Calu3 (cell line): ENCODE measurements at regions not wholly inside any gene's neighbourhood (a gene's known extent, or its start where the extent isn't known, plus 50 kb on each side); places are given as distances from the start of the nearest gene placed in this dataset.
A peak's percentile ranks its signal among the peaks of the same experiment; 100 is the strongest.

ENCODE experiments used
- BruUV-seq: library from RNA; stranded (reverse); fragments of 400-500 nt; replicated peaks from 2 replicates; lab custom pipeline; 2021; lab: Mats Ljungman, UMichigan
- CTCF ChIA-PET: fragments of 300-600 bp; sonication (Branson Sonifier 250); formaldehyde crosslinking; loops from one replicate; lab custom pipeline; 2022; ENCODE audit warnings: antibody characterized with exemption; lab: Charles Lee
- DNase-seq: peaks from one replicate; pipeline ENCODE4 v3.0.0; 2022
- H3K27ac Mint-ChIP-seq: one replicate; pipeline ENCODE4 v1.8.0; 2022; ENCODE audit warnings: mixed read lengths; ENCODE audit not compliant: unreplicated experiment
- H3K27me3 Mint-ChIP-seq: one replicate; pipeline ENCODE4 v1.8.0; 2022; ENCODE audit warnings: mixed read lengths; ENCODE audit not compliant: unreplicated experiment
- H3K36me3 Mint-ChIP-seq: one replicate; pipeline ENCODE4 v1.8.0; 2022; ENCODE audit warnings: mild to moderate bottlenecking, moderate library complexity, mixed read lengths; ENCODE audit not compliant: insufficient read depth, unreplicated experiment
- H3K4me1 Mint-ChIP-seq: one replicate; pipeline ENCODE4 v1.8.0; 2022; ENCODE audit warnings: mild to moderate bottlenecking, low read depth, mixed read lengths; ENCODE audit not compliant: unreplicated experiment
- H3K4me3 Mint-ChIP-seq: one replicate; pipeline ENCODE4 v1.8.0; 2022; ENCODE audit warnings: mild to moderate bottlenecking, low read depth, moderate library complexity, mixed read lengths; ENCODE audit not compliant: unreplicated experiment
- H3K9me3 Mint-ChIP-seq: one replicate; pipeline ENCODE4 v1.8.0; 2022; ENCODE audit warnings: low read depth, mixed read lengths; ENCODE audit not compliant: unreplicated experiment
- CTCF ChIP-seq: fragments of 200-600 bp; IDR thresholded peaks from one replicate; pipeline ENCODE4 v1.8.0; 2022; ENCODE audit warnings: antibody characterized with exemption; ENCODE audit not compliant: unreplicated experiment
- intact Hi-C: fragments of 100-400 bp; cut with micrococcal nuclease; formaldehyde crosslinking; loops from one replicate; pipeline ENCODE4 v1.10.0; 2022; ENCODE audit not compliant: unreplicated experiment

GRCh38 chr3:70856414-70857162 is 544.1 kb upstream of the MDFIC2 start:
- Mint-ChIP-seq H3K27me3 (no peaks in the 10 kb centered on the region), H3K4me1 (peaks cover 12% of the 10 kb centered on the region), H3K36me3 (no peaks in the 10 kb centered on the region), H3K27ac (peak overlapping the region; percentile 69), H3K9me3 (no peaks in the 10 kb centered on the region), H3K4me3 (no peak overlapping the region)
- no TSS peak for BruUV-seq
- no peak for TF ChIP-seq CTCF
- intact Hi-C loops = no loop called here
- CTCF ChIA-PET = interaction anchor here (1.2 kb wide), 1 partner anchor 596 kb away, joined by 3 read pairs; no protein-coding TSS in a partner anchor
- no peak for DNase-seq

- no peaks in the 10 kb centered on the region for H3K9me3 Mint-ChIP-seq
- intact Hi-C loops = no loop called here
- H3K27me3 Mint-ChIP-seq = no peaks in the 10 kb centered on the region
- BruUV-seq = no TSS peak
- CTCF ChIA-PET = no interaction called here
- peaks cover 14% of the 10 kb centered on the region for H3K4me1 Mint-ChIP-seq
- no peak for TF ChIP-seq CTCF
- H3K27ac Mint-ChIP-seq = no peak overlapping the region
- no peak overlapping the region for H3K4me3 Mint-ChIP-seq
- DNase-seq = no peak
- H3K36me3 Mint-ChIP-seq = no peaks in the 10 kb centered on the region
Observed at GRCh38 chr3:70855149-70855548, 542.7 kb upstream of the MDFIC2 start.

DNA sequence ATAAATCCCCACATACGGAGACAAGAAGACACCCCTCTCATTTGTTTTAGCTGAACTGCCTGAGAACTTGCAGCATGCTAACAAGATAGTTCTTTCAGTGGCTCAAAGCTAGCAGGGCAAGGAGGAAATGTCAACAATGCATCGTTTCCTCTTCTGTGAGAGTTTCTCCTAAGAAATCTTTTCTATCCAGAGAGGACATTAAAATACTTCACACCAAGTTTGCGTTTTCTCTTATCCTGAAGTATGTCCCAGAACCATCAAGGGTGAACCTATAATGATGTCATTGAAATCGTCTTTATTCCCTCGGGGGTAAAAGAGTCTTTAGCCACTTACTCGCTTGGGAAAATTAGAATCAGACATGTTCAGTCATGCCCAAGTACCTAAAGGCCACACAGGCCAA is 541.7 kb upstream of the MDFIC2 start:
- TF ChIP-seq CTCF = no peak
- H3K36me3 Mint-ChIP-seq = no peaks in the 10 kb centered on the region
- intact Hi-C loops = no loop called here
- no peak overlapping the region for H3K4me3 Mint-ChIP-seq
- no peaks in the 10 kb centered on the region for H3K27me3 Mint-ChIP-seq
- CTCF ChIA-PET = no interaction called here
- H3K9me3 Mint-ChIP-seq = no peaks in the 10 kb centered on the region
- no peak for DNase-seq
- H3K27ac Mint-ChIP-seq = no peak overlapping the region
- no TSS peak for BruUV-seq
- H3K4me1 Mint-ChIP-seq = peaks cover 21% of the 10 kb centered on the region

DNA sequence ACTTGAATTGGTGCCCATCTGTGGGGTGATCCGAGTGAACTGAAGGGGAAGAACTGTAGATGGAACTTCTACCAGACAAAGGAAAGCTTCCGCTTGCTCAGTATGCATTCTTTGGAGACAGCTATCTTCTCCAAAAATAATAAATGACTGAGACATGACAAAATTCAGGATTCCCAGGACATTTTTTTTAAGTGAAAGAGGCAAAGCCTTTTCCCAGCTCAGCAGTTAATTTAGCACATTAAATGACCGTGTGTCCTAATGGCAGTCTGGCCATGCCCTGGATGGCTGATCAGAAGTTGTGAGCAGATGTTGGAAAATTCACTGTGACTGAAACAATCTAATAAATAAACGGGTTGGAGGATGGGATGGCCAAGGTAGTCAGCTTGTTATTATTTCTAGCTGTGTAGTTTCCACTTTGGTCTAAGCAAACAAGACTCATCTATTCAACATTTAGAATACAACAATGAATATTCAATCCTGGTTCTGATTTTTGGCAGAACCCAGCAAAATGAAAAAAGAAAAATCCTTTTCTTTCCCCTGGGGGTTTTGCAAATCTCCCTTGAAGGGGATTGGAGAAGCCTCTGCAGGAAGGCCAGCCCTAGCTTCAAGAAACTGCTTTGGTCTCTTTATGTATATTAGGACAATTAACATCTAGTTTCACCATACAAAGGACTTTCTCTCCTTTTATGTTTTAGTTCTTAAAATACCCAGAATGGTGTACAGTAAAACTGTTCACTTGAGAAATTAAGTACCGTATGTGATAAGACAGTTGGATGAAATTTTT is 540.9 kb upstream of the MDFIC2 start:
- H3K9me3 Mint-ChIP-seq = no peaks in the 10 kb centered on the region
- no TSS peak for BruUV-seq
- no peaks in the 10 kb centered on the region for H3K36me3 Mint-ChIP-seq
- H3K4me1 Mint-ChIP-seq = peaks cover 21% of the 10 kb centered on the region
- DNase-seq = no peak
- no peak overlapping the region for H3K4me3 Mint-ChIP-seq
- no peak for TF ChIP-seq CTCF
- intact Hi-C loops = no loop called here
- H3K27ac Mint-ChIP-seq = no peak overlapping the region
- H3K27me3 Mint-ChIP-seq = no peaks in the 10 kb centered on the region
- CTCF ChIA-PET = interaction anchor here (0.6 kb wide), 2 partner anchors 132 to 278 kb away, joined by 6 to 11 read pairs; no protein-coding TSS in a partner anchor
